ENCODE measurements at regions not wholly inside any gene's neighbourhood (a gene's known extent, or its start where the extent isn't known, plus 50 kb on each side); places are given as distances from the start of the nearest gene placed in this dataset.
A peak's percentile ranks its signal among the peaks of the same experiment; 100 is the strongest.

DNA sequence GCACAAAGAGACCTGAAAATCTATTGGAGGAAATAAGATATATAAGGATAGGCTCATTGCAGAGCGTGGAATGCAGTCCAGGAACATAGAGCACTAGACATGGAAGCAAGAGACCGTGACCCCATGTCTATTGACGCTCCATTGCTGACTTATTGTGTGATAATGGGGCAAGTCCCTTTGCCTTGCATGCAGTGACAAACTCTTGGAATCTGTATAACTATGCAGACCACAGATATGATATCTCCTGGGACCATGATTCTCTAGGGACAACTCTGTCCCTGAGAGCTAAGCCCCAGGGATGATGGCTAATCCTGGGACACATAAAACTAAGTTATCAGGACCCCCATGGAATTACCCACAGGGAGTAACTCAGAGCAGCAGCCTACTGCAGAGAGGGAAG, 73.1 kb upstream of the PRDX6 start:
- TF ChIP-seq, protein P1, sequence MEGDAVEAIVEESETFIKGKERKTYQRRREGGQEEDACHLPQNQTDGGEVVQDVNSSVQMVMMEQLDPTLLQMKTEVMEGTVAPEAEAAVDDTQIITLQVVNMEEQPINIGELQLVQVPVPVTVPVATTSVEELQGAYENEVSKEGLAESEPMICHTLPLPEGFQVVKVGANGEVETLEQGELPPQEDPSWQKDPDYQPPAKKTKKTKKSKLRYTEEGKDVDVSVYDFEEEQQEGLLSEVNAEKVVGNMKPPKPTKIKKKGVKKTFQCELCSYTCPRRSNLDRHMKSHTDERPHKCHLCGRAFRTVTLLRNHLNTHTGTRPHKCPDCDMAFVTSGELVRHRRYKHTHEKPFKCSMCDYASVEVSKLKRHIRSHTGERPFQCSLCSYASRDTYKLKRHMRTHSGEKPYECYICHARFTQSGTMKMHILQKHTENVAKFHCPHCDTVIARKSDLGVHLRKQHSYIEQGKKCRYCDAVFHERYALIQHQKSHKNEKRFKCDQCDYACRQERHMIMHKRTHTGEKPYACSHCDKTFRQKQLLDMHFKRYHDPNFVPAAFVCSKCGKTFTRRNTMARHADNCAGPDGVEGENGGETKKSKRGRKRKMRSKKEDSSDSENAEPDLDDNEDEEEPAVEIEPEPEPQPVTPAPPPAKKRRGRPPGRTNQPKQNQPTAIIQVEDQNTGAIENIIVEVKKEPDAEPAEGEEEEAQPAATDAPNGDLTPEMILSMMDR (IDR thresholded peaks at IDR 0.05; ENCODE audit: poor library complexity, severe bottlenecking) = no peak
- Histone ChIP-seq H3K9me3 (ENCODE audit: severe bottlenecking) (no peaks in the 10 kb centered on the region), H3K27ac (ENCODE audit: poor library complexity, severe bottlenecking) (no peak overlapping the region), H3K4me3 (ENCODE audit: severe bottlenecking) (no peak overlapping the region), H3K27me3 (ENCODE audit: insufficient read depth, poor library complexity, severe bottlenecking) (no peaks in the 10 kb centered on the region), H3K4me1 (ENCODE audit: insufficient read depth, poor library complexity, severe bottlenecking) (peaks cover 10% of the 10 kb centered on the region), H3K36me3 (ENCODE audit: low read depth) (no peaks in the 10 kb centered on the region)
- no peak for ATAC-seq (ENCODE audit: low read depth)
- no peak for DNase-seq (ENCODE audit: low spot score)

- no peaks in the 10 kb centered on the region for H3K27me3 ChIP-seq (ENCODE audit: insufficient read depth, poor library complexity, severe bottlenecking)
- ATAC-seq (ENCODE audit: low read depth) (no peak), DNase-seq (ENCODE audit: low spot score) (no peak)
- H3K27ac ChIP-seq (ENCODE audit: poor library complexity, severe bottlenecking) = peak overlapping the region; percentile 17
- no peaks in the 10 kb centered on the region for H3K36me3 ChIP-seq (ENCODE audit: low read depth)
- H3K9me3 ChIP-seq (ENCODE audit: severe bottlenecking) = no peaks in the 10 kb centered on the region
- TF ChIP-seq, protein P1 (IDR thresholded peaks at IDR 0.05; ENCODE audit: poor library complexity, severe bottlenecking) = no peak
- no peak overlapping the region for H3K4me3 ChIP-seq (ENCODE audit: severe bottlenecking)
- H3K4me1 ChIP-seq (ENCODE audit: insufficient read depth, poor library complexity, severe bottlenecking) = peaks cover 10% of the 10 kb centered on the region
These were observed 71.9 kb upstream of the PRDX6 start for GRCh38 chr1:173405281-173405680.

GRCh38 chr1:173405834-173406233, 71.3 kb upstream of the PRDX6 start:
- Histone ChIP-seq H3K36me3 (ENCODE audit: low read depth) (no peaks in the 10 kb centered on the region), H3K27me3 (ENCODE audit: insufficient read depth, poor library complexity, severe bottlenecking) (no peaks in the 10 kb centered on the region), H3K9me3 (ENCODE audit: severe bottlenecking) (no peaks in the 10 kb centered on the region), H3K27ac (ENCODE audit: poor library complexity, severe bottlenecking) (peak overlapping the region; percentile 17), H3K4me1 (ENCODE audit: insufficient read depth, poor library complexity, severe bottlenecking) (peaks cover 10% of the 10 kb centered on the region), H3K4me3 (ENCODE audit: severe bottlenecking) (no peak overlapping the region)
- ATAC-seq (ENCODE audit: low read depth) = peak; percentile 94
- TF ChIP-seq, protein P1 (IDR thresholded peaks at IDR 0.05; ENCODE audit: poor library complexity, severe bottlenecking) = no peak
- DNase-seq (ENCODE audit: low spot score) = peak; percentile 72

DNA sequence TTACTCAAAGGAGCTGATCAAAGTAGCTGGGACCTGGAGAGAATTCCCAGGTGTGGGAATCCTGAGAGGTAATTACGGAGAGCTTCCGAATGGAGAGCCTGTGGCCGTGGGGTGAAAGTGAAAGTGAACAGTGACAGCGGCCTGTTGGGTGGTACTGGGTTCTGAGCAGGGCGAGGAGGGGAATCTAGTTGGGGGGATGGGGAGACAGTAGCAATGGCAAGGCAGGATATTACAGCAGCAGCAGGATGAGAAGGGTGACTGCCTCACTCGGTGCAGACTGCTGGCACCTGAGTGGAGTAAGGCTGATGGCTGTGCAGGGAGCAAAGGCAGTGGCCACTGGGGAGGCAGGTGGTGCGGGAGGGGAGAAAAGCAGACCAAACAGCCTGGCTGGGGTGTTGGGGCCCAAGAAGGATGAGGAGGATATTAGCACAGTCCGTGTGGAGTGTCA, 70.3 kb upstream of the PRDX6 start:
- DNase-seq (ENCODE audit: low spot score) (no peak), ATAC-seq (ENCODE audit: low read depth) (no peak)
- no peak overlapping the region for H3K27ac ChIP-seq (ENCODE audit: poor library complexity, severe bottlenecking)
- H3K27me3 ChIP-seq (ENCODE audit: insufficient read depth, poor library complexity, severe bottlenecking) = no peaks in the 10 kb centered on the region
- H3K9me3 ChIP-seq (ENCODE audit: severe bottlenecking) = no peaks in the 10 kb centered on the region
- no peaks in the 10 kb centered on the region for H3K36me3 ChIP-seq (ENCODE audit: low read depth)
- H3K4me3 ChIP-seq (ENCODE audit: severe bottlenecking) = no peak overlapping the region
- H3K4me1 ChIP-seq (ENCODE audit: insufficient read depth, poor library complexity, severe bottlenecking) = peaks cover 10% of the 10 kb centered on the region
- TF ChIP-seq, protein P1 (IDR thresholded peaks at IDR 0.05; ENCODE audit: poor library complexity, severe bottlenecking) = no peak

DNA sequence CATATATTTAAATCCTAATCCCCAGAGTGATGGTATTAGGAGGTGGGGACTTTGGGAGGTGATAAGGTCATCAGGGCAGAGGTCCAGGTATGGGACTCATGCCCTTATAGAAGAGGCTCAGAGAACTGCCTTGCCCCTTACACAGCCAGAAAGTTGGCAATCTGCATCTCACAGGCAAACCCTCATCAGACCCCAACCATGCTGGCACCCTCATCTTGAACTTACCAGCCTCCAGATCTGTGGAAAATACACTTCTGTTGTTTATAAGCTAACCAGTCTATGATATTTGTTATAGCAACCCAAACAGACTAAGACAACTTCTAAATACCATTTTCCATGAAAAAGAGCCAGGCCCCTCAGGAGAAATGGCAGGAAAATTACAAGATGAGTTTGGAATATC, 69.3 kb upstream of the PRDX6 start:
- Histone ChIP-seq H3K4me3 (ENCODE audit: severe bottlenecking) (no peak overlapping the region), H3K36me3 (ENCODE audit: low read depth) (no peaks in the 10 kb centered on the region), H3K27me3 (ENCODE audit: insufficient read depth, poor library complexity, severe bottlenecking) (no peaks in the 10 kb centered on the region), H3K9me3 (ENCODE audit: severe bottlenecking) (no peaks in the 10 kb centered on the region), H3K27ac (ENCODE audit: poor library complexity, severe bottlenecking) (no peak overlapping the region), H3K4me1 (ENCODE audit: insufficient read depth, poor library complexity, severe bottlenecking) (peaks cover 10% of the 10 kb centered on the region)
- DNase-seq (ENCODE audit: low spot score) (no peak), ATAC-seq (ENCODE audit: low read depth) (no peak)
- TF ChIP-seq, protein P1 (IDR thresholded peaks at IDR 0.05; ENCODE audit: poor library complexity, severe bottlenecking) = no peak
